HG03565 (cell line): ENCODE measurements at regions not wholly inside any gene's neighbourhood (a gene's known extent, or its start where the extent isn't known, plus 50 kb on each side); places are given as distances from the start of the nearest gene placed in this dataset.

Source experiments
- ATAC-seq: cut with Tn5 transposase; IDR thresholded peaks from one replicate; pipeline ENCODE4 v1.9.1; 2021; ENCODE audit warnings: mild to moderate bottlenecking, moderate library complexity; ENCODE audit not compliant: unreplicated experiment

DNA sequence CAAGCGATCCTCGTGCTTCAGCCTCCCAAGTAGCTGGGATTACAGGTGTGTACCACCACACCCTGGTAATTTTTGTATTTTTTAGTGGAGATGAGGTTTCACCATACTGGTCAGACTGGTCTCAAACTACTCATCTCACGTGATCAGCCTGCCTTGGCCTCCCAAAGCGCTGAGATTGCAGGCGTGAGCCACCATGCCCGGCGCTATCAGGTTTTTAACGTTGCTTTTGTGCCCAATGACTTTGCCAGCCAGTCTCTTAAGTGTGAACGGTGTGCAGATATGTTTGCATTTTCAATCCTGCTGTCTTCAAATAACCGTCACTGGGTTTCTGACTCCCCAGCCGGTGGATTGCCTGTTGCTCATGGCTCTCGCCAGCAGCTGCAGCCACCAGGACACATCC lies 201.8 kb upstream of the PPP2R2D start:
- no peak for ATAC-seq

DNA sequence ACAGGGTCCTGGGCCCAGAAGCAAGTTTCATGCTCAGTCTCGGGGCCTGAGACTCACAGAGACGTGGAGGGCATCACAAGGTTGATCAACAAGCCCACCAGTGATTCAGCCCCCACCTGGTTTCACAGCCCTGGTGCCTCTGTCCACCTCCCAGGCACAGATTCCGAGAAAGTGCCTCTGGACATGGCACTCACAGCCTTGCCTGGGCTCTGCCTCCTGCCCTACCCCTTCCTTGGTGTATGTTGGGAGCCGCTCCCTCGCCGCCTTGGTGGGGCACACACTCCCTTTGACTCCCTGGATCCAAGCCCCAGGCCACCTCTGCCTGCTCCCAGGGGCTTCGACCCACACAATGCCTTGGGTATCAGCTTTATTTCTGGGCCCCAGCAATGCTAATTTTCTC lies 200.8 kb upstream of the PPP2R2D start:
- ATAC-seq = no peak

- no peak for ATAC-seq
Observed at GRCh38 chr10:131700506-131700905, 200.3 kb upstream of the PPP2R2D start.

DNA sequence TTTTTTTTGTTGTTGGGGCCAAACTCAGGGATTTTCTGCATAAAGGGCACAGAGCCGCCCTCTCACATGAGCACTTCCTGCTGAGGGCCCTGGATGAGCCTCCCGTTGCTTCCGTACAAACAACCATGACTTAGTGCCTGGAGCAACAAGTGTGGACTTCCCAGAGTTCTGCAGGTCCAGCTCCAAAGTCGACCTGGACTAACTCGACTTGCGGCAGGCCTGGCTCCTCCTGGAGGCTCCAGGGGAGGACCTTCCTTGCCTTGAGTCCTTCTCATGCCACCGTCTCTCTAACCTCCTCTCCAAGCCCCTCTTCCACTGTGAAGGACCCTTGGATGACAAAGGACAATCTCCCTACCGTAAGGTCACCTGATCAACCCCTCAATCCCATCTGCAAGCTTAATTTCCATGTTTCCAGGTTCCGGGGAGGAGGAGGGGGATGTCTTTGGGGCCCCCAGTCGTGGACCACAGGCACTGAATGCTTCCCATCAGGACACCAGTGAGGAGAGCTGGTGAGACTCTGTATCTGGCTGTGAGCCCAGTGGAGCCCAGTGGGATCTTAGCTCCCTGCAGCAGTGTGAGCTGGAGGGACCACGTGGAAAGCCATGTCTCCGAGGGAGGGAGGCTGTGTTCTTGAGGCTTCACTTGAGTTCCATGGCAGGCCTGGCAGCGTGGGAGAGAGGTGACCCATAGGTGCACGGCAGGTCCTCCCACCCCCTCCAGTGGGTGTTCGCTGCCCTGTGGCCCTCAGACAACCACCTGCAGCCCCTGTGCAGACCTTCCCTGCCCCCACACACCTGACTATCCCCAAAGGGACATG lies 199.5 kb upstream of the PPP2R2D start:
- no peak for ATAC-seq

DNA sequence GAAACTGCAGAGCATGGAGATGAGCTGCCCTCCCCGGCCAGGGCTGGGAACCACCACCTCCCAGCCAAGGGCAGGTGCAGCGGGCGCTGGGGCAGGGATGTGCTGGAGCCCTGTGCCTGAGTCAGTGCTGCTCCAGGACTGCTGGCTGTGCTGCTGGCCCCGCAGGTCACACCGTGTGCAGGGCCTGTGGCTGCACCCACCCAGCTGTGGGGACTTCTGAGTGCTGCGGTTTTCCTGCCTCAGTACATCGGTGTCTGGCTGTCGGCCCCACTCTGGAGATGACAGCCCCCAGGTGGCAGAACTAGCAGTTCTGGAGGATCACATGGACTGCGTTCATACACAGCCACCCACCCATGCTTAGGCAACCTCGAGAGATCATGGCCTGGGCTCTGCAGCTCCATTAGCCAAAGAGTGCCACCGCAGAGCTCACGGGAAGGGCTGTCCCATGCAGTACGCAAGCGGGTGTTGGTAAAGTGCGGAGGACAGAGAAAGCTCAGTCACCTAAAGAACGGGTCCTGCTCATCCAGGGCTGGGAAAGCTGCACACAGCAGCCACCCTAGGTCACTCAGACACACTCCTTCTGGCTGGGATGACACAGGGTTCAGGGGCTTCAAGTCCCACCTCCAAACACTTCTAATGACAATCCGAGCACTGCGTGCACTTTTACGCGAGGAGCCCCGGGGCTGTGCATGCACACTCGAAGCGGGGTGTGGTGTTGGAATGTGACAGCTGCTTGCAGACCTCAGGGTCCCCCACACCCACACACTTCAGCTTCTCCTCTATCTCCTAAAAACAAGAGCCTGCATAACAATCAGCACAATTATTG lies 198.1 kb upstream of the PPP2R2D start:
- ATAC-seq = no peak

DNA sequence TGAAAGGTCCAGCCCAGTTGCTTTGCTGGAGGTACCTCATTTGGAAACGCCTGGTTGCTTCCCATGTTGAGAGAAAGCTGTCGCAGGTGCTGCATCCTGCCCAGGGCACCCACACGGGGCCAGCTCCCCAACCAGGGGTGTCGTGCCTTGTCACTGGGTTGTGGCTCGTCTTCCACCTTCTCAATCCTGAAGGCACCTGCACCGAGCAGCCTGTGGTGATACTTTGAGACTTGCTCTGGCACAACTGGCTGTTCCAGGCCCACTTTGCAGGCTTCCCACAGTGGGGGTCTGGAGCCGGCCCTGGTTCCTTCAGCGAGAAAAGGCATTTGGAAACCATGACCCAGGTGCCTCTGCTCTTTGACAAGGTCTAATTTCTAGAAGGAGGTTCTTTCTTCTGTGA lies 197.3 kb upstream of the PPP2R2D start:
- no peak for ATAC-seq

GRCh38 chr10:131703941-131704340 lies 196.9 kb upstream of the PPP2R2D start:
- ATAC-seq = no peak

GRCh38 chr10:131706476-131706875 lies 194.3 kb upstream of the PPP2R2D start:
- no peak for ATAC-seq

DNA sequence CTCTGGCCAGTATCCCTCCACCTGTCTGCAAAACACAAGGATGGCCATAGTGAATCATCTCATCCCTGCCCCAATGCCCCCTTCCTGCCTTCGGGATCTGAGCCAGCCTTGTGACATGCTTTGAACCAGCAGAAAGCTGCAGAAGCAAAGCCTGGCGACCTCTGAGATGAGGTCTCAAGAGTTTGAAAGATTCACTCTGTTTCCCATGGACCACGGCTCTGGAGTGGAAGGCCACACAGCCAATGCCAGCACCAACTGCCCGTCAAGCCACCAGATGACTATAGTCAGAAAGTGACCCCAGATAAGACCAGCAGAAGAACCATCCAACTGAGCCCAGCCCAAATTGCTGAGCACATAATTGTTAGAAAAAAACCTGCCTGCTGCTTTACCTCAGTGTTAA lies 193.9 kb upstream of the PPP2R2D start:
- ATAC-seq = no peak

DNA sequence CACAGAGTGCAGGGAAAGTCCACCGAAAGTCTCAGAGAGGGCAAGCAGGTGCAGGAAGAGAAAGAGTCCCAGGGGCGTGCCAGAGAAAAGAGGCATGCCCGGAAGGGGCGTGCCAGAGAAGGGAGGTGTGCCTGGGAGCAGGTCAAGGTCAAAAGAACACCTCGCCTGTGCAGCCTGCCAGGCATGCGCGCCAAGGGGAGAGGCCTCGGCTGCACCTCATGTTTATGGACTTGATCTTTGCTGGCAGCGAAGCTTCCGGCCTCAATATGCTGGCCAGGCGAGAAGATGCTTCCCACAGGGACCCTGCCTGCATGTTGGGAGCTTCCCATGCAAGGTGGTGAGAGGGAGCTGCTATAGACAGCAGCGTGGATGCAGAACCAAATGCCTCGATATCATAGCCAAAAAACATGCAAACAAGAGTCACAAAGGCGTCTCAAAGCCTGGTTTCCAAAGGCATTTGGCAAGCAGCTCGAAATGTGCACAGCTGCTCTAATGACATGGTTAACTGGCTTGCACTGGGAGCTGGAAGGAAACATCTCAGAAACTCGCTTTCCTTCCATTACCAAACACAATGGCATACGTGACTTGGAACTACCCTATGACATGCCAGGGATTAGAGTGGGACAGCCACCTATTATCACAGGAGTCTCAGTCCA lies 192.5 kb upstream of the PPP2R2D start:
- no peak for ATAC-seq

DNA sequence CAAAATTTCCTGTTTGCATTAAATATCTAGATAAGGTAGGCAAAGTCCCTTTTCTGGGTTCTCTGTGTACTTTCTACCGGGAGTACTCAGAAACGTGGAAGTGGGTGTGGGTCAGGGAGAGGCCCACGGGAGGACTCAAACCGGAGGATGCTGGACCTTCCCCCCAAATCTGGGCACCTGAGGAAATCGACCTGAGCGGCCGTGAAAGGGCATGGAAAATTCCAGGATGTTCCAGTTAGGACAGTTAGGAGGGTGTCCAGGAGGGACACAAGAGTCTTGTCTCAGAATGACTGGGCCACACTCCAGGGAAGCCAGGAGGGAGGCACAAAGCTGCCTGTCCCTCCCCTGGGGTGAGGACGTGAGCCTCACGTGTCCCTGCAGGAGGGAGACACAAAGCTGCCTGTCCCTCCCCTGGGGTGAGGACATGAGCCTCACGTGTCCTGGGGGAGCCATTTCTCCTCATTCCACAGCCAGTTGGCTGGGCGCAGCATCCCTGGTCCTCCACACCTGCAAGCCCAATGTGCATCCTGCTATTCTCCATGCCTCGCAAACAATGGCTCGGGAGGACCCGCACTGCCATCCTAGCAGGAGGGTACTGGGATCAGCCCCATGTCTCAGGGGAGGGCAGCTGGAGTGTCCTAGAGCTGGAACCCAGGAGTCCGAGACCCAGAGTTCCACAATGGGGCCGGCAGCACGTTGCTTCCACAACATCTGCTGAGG lies 190.5 kb upstream of the PPP2R2D start:
- ATAC-seq = no peak

DNA sequence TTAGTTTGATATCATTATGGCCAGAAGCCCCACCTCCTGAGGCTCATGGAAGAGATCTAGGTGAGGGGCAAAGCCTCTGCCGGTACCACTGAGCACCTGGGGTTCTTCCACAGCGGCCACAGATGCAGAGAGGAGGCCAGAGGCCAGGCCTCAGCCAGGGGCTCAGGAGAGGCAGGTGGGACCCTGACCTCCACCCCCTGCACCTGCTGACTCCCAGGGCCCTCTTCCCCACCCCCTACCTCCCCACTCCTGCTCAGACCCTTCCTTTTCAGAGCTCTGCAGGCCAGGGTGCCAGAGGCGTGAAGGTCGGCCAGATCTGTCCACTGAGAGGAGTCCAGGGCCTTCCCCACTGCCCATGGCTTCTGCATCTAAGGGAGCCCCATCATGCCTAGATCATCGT lies 178.7 kb upstream of the PPP2R2D start:
- no peak for ATAC-seq

DNA sequence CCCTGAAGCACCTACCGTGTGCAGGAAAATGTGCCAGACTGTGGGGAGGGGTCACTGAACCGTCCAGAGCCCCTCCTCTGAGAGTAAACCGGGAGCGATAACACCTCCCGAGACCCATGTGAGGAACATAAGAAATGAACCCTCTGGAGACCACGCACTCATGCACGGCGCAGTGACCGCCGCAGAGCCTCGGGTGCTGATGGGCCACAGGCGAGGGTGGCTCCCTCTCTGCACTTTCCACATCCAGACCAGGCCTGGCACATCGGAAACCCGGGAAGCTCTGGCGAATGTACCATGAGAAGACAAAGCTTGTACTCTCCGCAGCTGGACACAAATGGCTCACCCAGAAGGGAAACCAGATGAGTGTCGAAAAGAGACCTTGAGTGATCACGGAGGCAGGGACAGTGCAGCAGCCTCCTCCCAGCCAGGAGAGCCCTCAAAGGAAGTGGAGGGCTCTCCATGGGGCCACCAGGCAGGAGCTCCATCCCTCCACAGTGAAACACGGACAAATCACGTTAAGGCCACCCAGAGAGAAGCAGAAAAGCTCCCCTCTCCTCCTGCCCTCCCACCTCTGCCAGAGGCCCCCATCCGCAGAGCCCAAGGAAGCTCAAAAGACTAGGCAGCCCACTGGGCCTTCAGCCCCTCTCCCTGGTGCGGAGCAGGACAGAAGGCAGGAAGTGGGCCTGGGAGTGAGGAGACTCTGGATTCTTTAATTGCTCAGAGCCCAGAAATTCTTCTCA lies 178.1 kb upstream of the PPP2R2D start:
- no peak for ATAC-seq

DNA sequence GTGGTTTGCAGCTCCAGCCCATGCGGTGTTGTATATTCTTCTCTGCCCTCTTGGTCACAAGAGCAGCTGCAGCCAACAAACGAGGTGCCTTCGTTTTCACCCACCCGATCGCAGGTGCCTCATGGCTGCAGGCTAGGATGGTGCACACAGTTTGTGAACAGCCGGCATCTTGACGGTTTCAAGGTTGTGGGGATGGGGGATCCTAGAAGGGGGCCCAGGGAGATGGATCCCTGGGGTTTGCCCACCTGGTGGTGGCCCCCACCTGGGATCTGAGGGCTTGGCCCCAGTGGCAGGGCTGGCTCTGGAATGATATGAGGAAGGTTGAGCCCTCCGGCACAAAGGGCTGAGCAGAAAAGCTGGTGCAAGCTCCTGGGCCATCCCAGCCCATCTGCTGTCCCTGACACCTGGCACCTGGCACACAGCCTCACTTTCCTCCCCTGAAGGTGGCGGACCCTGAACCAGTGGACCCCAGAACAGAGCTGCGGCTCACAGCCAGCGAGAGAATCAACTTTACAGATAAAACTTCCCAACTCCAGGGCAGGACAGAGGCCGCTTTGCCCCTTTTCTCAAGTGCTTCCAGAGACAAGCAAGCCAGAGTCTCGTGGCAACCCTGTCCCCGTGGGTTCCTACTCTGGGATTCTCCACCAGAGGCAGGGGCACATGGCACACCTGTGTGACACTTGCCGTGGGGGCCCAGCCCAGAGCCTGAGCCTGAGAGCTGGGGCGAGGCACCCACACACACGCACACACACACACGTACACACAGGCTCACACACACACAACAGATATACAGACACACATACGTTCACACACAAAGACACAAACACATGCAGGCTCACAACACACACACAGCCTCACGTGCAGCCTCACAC lies 177.3 kb upstream of the PPP2R2D start:
- ATAC-seq = no peak

GRCh38 chr10:131724169-131724545 lies 176.7 kb upstream of the PPP2R2D start:
- no peak for ATAC-seq

GRCh38 chr10:131724891-131725580 lies 175.8 kb upstream of the PPP2R2D start:
- ATAC-seq = no peak

DNA sequence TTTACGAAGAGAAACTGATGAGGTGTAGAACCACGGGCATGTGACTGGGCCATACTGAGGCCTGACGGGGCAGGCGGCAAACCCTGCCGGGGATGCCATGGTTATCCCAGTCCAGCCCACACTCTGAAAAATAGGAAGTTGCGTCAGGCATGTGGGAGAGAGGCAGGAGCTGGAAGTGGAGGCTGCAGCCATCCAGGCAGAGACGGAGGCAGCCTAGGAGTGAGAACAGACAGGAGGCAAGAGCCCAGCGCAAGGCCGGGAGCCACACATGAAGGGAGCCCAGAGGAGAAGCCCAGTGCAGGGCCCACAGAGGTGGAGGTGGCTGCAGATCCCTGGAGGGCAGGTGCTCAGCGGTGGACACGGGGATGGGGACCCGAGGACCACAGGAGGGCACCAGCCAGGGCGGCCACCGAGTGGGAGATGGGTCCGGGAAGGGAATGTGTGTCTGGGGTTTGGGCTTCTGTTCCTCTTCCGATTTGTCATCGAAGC lies 175.2 kb upstream of the PPP2R2D start:
- ATAC-seq = no peak

DNA sequence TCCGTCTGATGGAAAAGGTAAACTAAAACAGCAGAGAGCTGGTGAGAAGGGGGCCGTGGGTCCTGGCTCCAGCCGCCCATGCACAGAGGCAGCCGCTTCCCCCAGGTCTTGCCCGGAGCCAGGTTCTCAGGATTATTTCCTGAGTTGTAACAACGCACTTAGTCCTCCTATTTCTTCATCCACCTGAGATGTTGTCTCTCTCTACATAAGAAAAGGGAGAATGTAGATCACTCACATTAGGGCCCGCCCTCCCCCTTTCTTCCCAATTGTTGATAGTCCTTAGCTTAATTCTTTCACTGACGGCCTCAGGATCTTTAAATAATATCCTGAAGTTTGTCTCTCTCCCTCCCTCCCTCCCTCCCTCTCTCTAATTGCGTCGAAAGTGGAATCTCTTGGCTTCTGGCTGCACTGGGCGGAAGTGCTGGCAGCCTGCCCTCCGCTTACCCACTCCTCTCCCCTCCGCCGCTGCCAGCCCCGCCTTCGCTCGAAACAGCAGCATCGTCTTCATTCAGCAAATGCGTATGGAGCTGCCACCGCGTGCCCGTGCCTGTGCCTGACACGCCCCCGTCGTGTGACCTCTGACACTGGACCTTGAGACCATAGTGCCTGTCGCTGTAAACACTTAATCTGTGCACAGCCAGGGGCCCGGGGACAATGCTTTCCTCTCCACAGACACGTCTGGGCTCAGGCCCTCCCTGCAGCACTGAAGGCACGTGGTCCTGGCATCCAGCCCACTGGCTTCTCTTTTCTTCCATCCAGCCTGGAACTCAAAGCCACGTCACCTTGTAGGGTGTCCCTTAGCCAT lies 174.5 kb upstream of the PPP2R2D start:
- no peak for ATAC-seq
